GM19043 (cell line): ENCODE measurements at regions not wholly inside any gene's neighbourhood (a gene's known extent, or its start where the extent isn't known, plus 50 kb on each side); places are given as distances from the start of the nearest gene placed in this dataset.
"Not testable (repeated sequence)": the region's sequence is repeated elsewhere in the genome, so short reads cannot be mapped to it uniquely, and the experiment has no call there.

Experiments
- ATAC-seq: cut with Tn5 transposase; IDR thresholded peaks from one replicate; pipeline ENCODE4 v1.9.1; 2021; ENCODE audit warnings: low read depth; ENCODE audit not compliant: unreplicated experiment

DNA sequence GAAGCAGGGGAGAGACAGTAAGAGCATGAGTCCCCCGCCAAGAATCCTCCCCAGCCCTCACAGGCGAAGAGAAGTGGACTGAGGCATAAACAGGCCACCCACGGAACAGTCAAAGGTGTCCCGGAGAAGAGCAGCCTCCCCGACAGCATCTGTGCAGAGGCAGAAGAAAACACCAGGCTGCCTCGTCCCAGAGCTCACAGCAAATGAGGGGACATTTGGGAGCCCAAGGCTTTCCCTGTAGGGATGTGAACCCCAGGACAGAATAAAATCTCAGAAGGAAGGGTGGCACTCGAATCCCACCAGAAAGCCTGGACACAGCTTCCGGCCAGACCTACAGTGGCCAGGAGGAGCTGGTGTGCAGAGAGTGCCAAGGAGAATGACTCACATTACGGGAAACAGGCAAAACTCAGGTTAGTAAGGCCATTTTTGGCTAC, 90.4 kb downstream of the DLL1 start:
- no peak for ATAC-seq

DNA sequence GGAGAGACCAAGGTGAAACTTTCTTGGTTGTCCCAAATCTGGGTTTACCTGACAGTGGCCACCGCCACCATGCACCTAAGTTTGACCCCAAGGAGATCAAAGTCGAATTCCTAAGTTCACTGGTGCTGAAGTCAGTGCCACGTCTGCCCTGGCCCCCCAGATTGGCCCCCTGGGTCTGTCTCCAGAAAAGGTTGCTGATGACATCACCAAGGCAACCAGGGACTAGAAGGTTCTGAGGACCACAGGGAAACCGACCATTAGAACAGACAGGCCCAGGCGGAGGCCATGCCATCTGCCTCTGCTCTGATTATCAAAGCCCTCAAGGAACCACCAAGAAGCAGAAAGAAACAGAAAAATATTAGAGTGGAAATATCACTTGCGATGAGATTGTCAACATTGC, 91.2 kb downstream of the DLL1 start:
- no peak for ATAC-seq

DNA sequence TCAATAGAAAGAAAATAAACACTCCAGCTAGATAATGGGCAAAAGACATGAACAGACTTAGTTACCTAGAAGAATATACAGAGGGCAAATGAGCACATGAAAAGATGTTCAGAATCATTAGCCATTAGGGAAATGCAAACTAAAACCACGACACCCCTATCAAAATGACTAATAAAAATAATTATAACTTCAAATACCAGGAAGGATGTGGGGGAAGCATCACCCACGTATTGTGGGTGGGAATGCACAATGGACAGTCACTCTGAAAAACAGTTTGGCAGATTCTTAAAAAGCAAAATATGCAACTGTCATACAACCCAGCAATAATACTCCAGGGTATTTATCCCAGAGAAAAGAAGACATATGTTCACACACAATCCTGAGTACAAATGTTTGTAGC, 92.6 kb downstream of the DLL1 start:
- ATAC-seq: no peak

DNA sequence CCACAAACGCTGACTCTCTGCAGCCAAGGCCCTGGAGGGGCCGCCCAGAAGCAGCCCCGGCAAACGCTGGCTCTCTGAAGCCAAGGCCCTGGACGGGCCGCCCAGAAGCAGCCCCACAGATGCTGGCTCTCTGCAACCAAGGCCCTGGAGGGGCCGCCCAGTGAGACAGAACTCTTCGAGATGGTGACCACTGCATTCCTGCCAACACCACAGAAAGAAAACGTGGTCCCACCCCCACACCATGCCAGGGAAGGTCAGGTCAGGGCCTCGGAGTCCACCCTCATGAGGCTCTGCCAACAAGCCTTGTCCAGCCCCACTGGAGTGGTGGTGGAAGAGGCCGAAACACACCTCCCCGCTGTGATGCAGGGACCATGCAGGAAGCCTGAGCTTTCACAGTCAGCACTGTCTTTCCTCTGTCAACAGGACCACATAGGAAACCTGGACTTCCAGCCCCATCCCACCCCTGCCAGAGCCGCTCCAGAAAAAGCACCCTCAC, 97.5 kb downstream of the DLL1 start:
- no peak for ATAC-seq

DNA sequence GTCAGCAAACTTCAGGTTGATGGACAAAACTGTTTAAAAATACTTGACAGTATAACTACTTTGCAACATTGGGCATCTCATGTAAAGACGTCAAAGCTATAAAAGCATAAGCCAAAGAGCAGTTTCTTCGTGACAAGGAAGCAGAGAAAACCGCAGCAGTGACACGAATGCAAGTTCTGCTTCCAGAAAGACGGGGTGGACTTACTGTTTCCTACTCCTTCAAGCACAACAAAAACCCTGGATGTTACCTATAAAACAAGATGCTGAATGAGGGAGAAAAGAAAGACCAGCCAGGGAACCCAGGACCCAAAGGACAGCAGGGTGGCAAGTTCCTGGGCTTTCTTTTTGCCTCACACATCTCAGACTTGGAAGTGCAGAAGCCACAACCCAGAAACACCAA, 98.0 kb downstream of the DLL1 start:
- ATAC-seq: no peak

DNA sequence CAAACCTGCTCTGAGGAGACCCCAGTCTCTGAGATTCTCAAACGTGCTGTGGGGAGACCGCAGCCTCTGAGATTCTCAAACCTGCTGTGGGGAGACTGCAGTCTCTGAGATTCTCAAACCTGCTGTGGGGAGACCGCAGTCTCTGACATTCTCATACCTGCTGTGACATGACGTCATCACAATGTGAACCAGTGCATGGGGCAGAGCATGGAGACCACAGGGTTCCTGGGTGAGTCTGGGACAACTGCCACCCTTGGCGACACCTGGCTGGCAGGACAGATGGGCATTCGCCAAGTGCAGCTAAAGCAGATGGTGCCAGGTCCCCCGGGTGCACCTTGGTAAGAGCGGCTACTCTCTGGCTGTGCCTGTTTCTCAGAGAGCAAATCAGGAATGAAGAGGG, 98.8 kb downstream of the DLL1 start:
- ATAC-seq: not testable (repeated sequence)

DNA sequence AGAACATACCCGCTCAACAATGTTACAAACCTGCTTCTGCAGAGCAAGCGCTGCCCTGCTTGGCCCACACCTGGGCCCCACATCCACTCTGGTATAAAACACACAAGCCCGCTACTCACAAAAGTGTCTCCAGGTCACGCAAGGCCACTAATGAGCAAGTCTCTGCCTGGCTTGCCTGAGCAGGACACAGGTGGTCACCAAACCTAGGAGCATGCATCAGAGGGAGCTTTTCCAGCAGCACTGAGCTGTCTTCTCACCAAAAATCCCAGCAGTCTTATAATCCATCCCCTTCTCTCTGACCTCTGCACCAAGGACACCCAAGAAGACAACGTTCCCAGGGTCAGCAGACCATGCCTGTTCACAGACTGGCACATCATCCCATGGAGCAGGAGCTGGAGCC, 100.8 kb downstream of the DLL1 start:
- no peak for ATAC-seq

DNA sequence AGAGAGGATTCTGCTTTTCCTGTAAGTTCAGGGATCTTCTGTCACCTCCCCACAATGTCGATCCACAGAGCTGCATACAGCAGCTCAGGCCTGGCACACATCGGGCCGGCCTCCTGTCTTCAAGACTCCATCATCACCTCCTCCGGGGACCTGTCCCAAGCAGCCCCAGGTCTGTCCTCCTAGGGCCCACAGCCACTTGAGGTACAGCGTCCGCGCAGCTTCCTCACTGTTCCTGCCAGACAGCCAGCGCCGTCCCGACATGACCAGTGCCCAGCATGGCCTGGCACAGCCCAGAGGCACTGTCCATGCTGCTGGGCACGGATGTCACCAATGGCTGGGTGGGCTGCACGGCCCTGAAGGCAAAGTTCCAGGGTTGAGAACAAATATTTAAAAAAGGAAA, 101.6 kb downstream of the DLL1 start:
- ATAC-seq: no peak

DNA sequence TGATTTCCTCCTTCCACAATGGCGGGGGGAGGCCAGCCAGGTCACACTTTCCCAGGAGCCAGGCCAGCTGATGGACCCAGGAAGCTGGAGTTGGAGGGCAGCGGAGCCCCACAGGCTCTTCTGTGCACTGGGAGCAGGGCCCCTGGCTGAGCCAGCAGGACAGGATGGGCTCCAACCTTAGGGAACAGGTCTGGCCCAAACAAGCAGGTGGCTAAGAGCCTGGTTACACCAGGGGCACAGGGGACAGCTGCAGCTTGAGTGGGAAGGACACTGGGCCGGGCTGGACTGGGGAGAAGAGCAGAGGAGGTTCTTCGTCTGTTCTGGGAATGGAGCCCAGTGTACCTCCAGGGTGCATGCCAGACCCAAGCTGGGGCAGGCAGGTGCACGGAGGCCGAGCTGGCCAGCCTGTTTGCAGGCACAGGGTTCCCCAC, 102.3 kb downstream of the DLL1 start:
- ATAC-seq: no peak

DNA sequence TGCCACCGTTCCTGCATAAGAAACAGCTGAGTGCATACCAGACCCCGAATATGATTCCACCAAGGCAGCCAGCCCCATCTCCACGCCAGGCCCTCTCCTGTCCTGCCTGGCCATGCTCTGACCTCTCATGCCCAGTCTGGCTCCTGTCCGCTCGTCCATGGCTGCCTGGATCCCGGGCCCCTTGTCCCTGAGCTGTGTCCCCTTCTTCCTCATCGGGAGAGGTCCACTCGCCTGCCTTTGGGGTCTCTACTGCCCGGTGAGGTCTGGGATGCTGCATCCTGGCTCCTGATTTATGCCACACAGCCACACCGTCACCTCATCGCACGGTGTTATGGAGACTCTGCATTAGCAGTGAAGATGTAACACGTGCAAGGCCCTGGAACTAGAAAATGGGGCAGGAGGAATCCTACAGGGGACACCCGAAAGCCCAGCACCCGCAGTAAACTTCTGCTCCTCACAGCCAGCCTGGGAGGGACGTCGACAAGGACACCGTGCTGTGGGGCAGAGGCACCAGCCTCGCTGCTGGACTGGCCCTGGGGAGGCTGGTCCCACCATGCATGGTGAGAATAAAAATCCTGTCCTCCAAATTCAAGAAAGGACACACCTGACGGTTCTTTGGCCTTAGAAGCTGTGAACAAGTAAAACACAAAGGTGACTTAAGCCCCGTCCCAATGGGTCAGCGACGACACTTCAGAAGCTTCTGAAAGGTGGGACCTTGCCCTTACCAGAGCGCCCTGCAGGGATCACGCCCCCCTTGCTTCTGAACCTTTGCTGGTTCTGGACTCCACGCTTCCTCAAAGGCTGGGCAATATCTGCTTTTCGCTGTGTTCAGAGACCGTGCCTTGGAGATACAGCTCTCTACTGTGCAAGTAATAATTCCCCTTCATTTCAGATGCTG, 103.0 kb downstream of the DLL1 start:
- no peak for ATAC-seq

DNA sequence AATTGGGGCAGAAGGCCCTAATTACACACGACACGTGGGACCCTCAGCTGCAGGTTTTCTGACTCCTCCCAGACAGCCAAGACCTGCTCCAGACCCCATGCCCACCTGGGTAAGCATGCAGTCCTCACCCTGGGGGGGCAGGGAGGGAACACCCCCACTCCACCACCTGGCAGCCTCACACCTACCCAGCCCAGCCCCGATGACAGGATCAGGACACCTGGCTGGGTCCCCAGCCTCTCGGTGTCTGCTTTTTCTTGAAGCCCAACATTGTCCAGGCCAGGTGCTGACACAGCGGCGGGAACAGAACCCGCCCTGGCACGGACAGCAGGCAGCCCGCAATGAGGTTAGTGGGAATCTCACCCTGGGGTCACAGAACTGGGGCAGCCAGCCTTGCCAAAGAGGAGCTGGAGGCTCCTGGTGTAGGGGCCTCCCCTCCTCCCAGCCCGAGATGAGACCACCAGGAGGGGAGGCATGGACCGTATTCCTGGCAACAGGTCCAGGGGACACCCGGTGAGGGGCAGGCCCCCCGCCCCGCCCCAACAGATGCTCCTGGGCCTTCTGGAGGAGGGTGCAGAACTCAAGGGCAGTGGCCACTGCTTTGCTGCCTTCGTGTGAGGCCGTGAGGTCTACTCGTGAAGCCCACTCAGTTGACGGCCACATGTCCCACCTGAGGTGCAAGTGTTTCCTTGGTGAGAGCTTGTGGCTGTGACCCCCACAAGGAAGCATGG, 103.8 kb downstream of the DLL1 start:
- ATAC-seq: no peak

DNA sequence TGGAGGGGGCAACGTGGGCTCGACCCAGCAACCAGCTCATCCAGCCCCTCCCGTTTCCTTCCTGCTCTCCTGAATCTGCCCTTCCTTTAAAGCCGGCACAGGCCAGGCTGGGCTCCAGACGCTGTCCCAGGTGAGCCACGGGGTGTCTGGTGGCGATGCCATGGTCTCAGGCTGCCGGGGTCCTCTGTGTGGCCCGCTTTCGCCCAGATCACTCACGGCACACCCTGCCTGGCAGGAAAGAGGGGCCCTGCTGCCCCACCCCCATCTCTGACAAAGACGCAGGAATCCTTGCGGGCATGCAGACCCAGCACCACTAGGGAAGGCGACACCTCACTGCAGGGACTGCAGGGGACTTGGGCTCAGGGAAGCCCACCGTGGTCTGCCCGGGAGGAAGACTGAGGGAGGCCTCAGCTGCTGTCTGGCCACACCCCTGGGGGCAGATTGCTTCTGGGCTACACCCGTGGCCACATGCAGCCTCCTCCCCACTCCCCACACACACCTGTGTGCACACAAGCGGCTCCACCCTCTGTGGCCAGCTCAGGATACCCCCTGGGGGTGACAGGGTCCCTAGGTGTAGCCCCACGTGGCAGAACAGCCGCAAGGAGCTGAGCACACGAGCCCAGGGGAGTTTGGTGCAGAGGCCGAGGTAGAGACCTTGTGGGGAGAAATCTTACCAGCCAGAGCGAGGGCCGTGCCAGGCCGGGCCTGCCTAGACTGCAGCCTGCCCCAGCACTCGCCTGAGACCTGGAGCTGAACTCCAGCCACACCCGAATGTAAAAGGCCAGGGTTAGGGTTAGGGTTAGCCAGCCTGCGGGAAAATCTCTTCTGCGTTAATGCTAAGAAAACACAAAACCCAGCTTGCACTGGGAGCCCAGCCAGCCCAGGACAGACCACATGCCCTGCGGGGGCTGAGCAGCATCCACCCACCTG, 104.6 kb downstream of the DLL1 start:
- ATAC-seq: no peak

DNA sequence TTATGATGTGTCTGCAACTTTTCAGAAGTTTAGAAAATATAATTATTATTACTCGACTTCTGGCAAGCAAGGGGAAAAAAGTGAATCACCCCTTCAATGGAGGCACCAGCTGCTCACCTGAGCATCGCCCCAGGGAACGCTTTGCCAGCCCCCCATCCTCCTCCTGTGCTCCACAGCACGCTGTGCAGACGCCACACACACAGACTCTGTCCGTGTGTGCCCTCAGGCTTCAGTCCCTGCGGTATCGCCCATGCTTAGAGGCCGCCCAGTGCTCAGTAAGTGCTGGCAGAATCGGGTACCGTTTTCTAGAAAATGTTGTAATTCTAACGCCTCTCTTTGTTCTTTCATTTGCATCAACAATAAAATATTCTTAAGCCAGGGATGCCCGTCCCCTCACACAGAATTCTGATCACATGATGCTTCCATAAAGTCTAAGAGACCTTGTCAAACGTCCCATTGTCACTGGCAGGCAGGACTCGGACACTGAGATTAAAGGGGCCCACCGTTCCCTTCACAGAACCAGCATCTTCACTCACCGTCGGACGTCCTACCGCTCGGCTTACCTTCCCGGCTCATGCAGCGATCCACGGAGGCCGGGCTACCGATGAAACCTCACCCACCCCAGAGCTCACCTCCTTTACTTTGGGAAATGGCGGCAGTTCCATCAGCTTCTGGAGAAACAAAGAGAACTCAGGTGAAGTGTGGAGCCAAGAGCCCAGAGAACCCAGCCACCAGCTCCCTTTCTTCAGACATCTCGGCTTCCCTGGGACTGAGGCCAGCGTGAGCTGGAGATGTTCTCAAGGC, 105.5 kb downstream of the DLL1 start:
- ATAC-seq: no peak

DNA sequence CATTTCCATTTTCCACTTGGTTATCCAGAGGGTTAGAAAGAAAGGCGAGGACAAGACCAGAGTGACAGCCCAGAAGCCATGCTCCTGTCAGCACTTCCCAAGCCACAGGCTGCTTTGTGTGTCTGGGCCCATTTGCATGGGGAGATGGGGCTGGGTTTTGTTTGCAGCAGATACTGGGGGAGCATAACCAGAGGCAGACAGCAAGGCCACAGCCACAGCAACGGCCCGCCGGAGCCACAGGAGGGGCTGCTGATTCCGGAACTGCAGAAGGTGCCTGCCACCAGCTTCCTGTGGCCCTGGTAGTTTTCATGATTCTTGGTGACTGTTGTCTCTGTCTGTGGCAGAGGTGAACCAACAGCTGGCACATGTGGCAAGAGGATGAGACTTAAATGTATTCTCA, 106.6 kb downstream of the DLL1 start:
- no peak for ATAC-seq

DNA sequence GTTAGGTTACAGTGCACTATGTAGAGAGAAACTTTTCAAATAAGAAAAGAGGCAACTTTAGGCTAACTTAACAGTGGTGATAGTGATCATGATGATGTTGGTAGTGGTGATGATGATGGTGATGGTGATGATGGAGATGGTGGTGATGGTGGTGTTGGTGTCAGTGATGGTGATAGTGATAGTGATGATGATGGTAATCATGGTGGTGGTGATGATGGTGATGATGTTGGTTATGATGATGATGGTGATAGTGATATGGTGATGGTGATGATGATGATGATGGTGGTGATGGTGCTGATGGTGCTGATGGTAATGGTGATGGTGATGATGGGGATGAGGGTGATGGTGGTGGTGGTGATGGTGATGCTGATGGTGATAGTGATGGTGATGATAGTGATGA, 107.4 kb downstream of the DLL1 start:
- no peak for ATAC-seq

DNA sequence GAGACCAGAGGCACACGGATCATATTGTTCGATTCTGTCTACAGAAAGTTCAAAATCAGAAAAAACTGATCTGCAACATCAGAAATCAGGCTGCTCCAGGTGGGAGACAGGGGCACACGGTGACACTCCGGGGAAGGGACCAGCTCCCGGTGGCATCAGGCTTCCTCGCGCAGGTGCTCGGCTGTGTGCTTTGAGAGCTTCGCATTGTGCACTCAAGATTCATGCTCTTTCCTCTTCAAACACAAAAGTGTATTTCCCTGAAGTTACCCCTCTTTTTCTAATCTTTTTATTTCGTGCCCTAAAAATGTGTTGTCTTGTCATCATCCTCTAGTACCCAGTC, 108.1 kb downstream of the DLL1 start:
- ATAC-seq: no peak

DNA sequence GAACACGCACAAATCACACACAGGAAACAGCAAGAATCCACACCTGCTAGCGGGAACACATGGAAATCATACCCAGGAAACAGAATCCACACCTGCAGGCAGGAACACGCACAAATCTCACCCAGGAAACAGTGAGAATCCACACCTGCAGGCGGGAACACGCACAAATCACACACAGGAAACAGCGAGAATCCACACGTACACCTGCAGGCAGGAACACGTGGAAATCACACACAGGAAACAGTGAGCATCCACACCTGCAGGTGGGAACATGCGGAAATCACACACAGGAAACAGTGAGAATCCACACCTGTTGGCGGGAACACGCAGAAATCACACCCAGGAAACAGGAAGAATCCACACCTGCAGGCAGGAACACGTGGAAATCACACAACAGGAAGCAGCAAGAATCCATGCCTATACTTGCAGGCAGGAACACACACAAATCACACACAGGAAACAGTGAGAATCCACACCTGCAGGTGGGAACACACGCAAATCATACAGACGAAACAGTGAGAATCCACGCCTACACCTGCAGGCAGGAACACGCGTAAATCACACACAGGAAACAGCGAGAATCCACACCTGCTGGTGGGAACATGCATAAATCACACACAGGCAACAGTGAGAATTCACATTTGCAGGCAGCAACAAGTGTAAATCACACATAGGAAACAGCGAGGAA, 108.6 kb downstream of the DLL1 start:
- ATAC-seq: no peak

DNA sequence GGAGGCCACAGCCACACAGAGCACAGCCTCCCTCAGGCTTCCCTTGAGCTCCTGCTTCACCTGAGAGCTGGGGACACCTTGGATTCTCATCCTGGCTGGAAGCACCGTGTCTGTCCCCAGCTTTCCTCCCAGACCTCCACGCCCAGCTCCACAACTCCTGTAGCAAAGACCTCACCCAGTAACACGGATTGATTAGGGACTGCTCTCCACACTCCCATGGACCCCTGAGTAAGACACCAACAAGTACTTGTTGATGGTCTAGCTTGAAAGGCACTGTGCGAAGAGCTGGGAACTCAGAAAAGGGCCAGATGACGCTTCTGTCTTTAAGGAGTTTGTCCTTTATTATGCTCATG, 109.6 kb downstream of the DLL1 start:
- ATAC-seq: no peak

DNA sequence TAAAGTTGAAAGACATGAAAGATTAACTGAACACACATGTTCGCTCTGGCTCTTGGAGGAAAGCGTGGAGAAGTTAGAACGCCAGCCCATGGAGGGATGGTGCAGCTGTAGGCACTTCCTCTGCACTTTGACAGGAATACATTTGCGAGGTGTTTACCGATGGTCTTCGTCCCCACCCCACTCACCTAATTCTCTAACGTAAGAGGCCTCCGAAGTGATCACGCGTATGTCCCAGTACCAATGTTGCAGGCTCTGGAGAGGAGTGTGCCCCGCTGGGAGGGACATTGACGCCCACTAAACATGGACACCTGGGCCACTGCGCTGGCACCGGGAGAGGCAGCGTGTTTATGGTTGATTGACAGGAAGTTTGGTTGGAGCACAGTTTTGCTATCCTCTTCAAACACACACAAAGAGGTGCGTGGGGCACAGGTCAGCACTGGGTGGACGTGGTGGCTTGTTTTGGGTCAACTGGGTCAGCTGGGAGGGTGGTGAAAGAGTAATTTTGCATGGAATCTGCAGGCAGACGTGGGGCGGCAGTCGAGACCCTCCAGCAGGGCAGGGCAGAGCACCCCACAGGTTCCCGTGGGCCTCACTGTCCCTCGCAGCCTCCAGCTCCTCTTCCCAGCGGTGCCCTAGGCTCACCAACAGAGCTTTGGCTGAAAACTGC, 110.1 kb downstream of the DLL1 start:
- no peak for ATAC-seq
